Large intestine (tissue), 3 donors: ENCODE measurements at regions not wholly inside any gene's neighbourhood (a gene's known extent, or its start where the extent isn't known, plus 50 kb on each side); places are given as distances from the start of the nearest gene placed in this dataset.

Source experiments
- DNase-seq, 2 donors: peaks; one replicate each; pipeline versions ENCODE4 v3.0.0 to v3.0.0-alpha.2; 2013
- H3K27ac ChIP-seq: one replicate; pipeline ENCODE4 v1.5.1; 2013; ENCODE audit warnings: low read length
- H3K27me3 ChIP-seq: 2 replicates; pipeline ENCODE4 v1.6.1; 2013; ENCODE audit warnings: low read length; ENCODE audit not compliant: control insufficient read depth, insufficient read depth
- H3K36me3 ChIP-seq: 2 replicates; pipeline ENCODE4 v1.6.1; 2013; ENCODE audit warnings: low read length; ENCODE audit not compliant: control insufficient read depth, insufficient read depth
- H3K4me1 ChIP-seq: one replicate; pipeline ENCODE4 v1.6.1; 2013; ENCODE audit warnings: low read length; ENCODE audit not compliant: control insufficient read depth, insufficient read depth
- H3K4me3 ChIP-seq: one replicate; pipeline ENCODE4 v1.5.1; 2013; ENCODE audit warnings: low read length
- H3K9me3 ChIP-seq: one replicate; pipeline ENCODE4 v1.6.1; 2013; ENCODE audit warnings: mild to moderate bottlenecking, low read depth, low read length, moderate library complexity; ENCODE audit not compliant: control insufficient read depth
- WGBS: methylation state at CpG from one replicate; pipeline ENCODE4 v1.1.5; 2013; ENCODE audit warnings: low lambda C conversion rate; ENCODE audit not compliant: insufficient coverage; 5-methylcytosine and 5-hydroxymethylcytosine counted together

DNA sequence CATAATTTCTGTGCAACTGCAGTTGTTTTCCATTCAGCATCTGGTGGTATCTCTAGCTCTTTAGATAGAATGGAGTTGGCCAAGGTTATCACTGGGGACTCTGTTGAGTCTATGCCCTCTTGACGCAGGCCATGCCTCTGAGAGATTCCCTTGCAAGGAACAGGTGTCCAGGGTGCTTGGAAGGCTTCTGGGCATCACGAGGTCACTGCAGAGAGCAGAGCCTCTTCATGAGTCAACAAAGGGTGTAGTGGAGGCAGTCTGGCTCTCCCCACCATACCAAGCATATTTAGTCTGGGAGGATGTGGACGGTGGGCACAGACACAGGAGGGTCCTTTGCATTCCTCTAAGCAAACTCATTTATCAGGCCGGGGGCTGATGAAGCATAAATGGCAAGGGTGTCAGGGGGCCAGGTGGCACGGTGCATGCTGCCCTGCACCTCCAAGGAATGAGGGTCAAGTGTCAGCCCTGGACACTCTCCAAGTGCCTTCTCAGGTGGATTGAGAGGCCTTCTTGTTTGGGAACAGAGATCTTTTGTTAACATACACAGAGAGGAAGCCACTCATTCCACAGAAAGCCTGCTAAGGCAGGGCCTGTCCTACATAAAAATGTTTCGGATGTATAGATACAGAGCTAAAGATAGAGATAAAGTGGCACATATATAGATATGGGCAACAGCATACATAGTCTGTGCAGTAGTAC is 328.6 kb downstream of the INHBA start:
- no peak overlapping the region for H3K4me3 ChIP-seq
- no peak overlapping the region for H3K27ac ChIP-seq
- H3K9me3 ChIP-seq = no peaks in the 10 kb centered on the region
- no peaks in the 10 kb centered on the region for H3K36me3 ChIP-seq
- H3K4me1 ChIP-seq = no peaks in the 10 kb centered on the region
- DNase-seq = no peak
- no peaks in the 10 kb centered on the region for H3K27me3 ChIP-seq
- WGBS = no CpG with 5 or more reads among the region's 6 CpGs

DNA sequence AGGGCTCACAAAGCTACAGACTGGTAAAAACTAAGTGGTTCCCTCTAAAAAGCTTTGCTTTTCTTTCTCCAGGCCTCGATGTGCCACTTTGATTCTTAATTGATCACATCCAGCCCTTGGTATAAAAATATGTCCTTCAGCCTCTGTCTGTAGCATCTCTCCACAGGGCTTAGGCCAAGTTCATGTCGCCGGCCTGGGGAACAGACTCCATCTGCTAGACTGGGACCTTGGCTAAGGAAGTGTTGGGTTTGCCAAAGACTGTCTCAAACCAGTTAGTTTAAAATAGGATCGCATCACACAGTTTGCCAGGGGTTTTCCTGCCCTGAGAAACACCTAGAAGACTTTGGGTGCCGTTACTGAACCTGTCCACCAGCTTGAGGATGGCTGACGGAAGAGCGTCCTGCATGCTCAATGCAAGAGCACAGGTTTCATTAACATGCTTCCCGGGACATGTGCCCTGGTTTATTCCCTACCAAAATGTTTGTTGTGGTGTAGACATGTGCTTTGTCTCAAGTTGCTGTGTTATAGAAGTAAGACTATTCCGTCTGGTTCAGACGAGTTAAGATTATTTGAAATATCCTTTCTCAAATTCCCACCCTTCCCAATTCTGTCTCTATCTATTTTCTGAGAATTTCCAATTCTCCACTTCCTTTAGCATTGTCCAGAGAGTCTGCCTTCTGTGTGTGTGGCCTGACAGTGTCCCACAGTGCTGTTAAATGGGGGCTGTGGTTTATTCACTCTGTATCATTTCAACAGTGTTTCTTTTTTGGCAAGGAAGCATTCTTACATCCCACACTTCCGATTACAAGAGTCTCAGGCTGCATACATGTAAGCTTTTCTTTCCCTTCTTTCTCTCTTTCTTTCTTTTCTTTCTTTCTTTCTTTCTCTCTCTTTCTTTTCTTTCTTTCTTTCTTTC is 334.7 kb downstream of the INHBA start:
- no peak overlapping the region for H3K4me3 ChIP-seq
- H3K4me1 ChIP-seq = no peaks in the 10 kb centered on the region
- WGBS = 91% methylated on average over 3 of the region's 11 CpGs
- no peaks in the 10 kb centered on the region for H3K9me3 ChIP-seq
- H3K27ac ChIP-seq = no peak overlapping the region
- no peaks in the 10 kb centered on the region for H3K27me3 ChIP-seq
- peak; percentile 5 to 8 for DNase-seq
- H3K36me3 ChIP-seq = no peaks in the 10 kb centered on the region

DNA sequence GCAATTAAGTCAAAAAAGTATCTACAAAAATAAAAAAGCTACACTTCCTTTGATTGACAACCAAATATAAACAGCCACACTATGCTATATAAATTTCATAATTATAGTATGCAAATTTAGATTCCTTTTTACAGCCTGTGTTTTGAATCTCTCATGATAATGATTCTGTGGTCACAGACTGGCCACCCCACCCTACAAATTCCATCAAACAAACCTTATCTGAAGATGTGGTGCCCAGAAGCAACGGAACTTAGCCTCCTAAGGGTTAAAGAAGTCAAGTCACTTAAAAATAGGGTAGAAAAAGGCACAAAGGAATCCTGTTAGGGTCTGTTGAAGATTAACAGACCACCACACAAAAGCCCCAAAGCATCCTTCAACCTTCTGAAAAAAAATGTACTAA is 351.8 kb downstream of the INHBA start:
- H3K4me1 ChIP-seq = no peaks in the 10 kb centered on the region
- no CpG with 5 or more reads among the region's 1 CpG for WGBS
- no peak for DNase-seq
- no peaks in the 10 kb centered on the region for H3K9me3 ChIP-seq
- no peak overlapping the region for H3K27ac ChIP-seq
- no peaks in the 10 kb centered on the region for H3K27me3 ChIP-seq
- no peaks in the 10 kb centered on the region for H3K36me3 ChIP-seq
- H3K4me3 ChIP-seq = no peak overlapping the region

DNA sequence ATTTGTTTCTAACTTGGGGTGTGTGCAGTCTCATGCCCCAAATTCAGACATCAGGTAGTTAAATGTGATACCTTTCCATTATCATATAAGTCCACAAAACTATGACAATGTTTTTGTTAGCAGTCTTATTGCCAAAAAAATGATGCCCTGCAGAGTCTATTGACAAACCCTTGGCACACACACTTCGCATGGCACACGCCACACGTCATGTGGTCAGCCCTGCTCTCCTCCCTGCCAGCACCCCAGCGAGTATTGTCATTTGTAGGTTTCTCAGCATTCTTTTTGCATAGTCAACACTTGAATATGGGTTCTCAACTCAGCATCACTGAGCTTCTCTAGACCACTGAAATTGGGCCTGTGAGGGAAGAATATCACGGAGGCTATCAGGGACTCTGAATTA is 356.0 kb downstream of the INHBA start:
- Histone ChIP-seq H3K36me3 (no peaks in the 10 kb centered on the region), H3K27me3 (no peaks in the 10 kb centered on the region), H3K9me3 (no peaks in the 10 kb centered on the region), H3K27ac (no peak overlapping the region), H3K4me1 (no peaks in the 10 kb centered on the region), H3K4me3 (no peak overlapping the region)
- no peak for DNase-seq
- no CpG with 5 or more reads among the region's 5 CpGs for WGBS

DNA sequence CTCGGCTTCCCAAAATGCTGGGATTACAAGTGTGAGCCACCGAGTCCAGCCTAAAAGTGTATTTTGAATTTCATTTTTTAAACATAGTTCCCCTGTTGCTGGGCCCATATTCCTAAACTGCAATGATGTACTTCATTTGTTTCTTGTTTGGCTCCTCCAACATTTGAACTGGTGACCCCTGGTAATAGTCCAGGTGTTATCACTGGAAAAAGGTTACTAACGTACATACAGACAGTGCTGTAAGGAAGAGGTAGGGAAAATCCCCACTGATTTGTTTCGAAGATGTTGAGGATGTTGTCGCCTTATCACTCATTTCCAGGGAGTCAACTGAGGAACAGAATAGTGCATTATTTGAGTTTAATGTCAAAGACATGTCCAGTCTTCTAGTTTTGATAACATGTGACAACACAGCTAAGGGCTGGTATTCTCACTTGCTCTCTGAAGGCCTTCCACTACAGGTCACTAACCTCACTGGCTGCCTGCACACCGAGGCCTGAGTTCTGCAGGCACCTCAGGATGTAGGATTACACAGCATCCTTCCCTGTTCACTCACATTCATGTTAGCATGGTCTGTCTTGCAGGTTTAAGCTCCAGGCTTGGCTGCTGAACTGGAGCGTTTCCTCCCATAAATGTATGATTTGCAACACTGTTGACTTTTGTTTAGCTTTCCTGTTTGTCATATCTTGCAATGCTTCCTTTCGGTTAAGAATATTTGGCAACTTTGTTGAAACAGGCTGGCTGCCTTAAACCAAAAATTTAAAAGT is 362.8 kb downstream of the INHBA start:
- H3K4me1 ChIP-seq = no peaks in the 10 kb centered on the region
- no peak overlapping the region for H3K4me3 ChIP-seq
- DNase-seq = no peak
- no peak overlapping the region for H3K27ac ChIP-seq
- H3K27me3 ChIP-seq = no peaks in the 10 kb centered on the region
- H3K9me3 ChIP-seq = no peaks in the 10 kb centered on the region
- no CpG with 5 or more reads among the region's 8 CpGs for WGBS
- no peaks in the 10 kb centered on the region for H3K36me3 ChIP-seq

DNA sequence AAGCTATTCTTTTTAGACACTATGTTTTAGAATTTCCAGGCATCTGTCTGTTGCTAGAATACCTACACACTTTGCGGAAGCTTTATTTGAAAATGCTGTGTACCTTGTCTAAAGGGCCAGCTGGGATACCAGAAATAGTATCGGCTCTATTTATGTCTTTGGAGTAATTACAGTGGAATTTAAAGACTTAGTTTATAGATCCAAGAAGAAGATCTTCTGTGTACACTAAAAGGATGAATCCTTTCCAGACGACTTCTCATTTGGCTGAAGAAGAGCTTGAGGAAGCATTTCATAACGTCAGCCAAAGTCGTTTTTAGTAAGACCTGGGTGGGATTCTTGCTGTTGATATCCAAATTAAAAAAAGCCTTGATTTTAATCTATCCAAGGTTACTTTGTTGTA is 365.9 kb downstream of the INHBA start:
- Histone ChIP-seq H3K4me3 (no peak overlapping the region), H3K36me3 (no peaks in the 10 kb centered on the region), H3K27me3 (no peaks in the 10 kb centered on the region), H3K4me1 (no peaks in the 10 kb centered on the region), H3K27ac (no peak overlapping the region), H3K9me3 (no peaks in the 10 kb centered on the region)
- whole genome bisulfite sequencing = no CpG with 5 or more reads among the region's 5 CpGs
- DNase-seq = no peak

DNA sequence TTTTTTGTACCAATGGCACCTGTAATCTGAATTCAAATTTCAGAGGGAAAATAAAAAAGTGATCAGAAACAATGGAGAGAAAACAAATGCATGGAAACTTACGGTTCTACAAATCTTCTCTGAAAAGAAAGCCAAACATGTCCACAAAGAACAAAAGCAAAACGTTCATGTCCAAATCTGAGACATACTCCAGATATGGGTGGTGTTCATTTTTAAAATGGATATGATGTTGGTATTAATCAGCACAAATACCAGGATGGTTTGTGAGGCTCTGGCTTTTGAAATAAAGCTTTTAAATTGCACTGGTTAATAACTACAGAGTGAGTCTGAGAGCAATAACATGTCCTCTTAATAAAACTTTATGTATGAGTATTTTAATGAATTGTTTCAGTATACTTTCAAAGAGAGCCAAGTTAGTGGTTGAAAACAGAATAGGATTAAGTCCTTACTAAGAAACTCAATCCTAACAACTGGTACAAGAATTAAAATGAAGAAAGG is 366.4 kb downstream of the INHBA start:
- no peak overlapping the region for H3K4me3 ChIP-seq
- no peaks in the 10 kb centered on the region for H3K4me1 ChIP-seq
- H3K27ac ChIP-seq = no peak overlapping the region
- no peaks in the 10 kb centered on the region for H3K36me3 ChIP-seq
- no peaks in the 10 kb centered on the region for H3K27me3 ChIP-seq
- H3K9me3 ChIP-seq = no peaks in the 10 kb centered on the region
- 80% methylated on average over 1 of the region's 2 CpGs for WGBS
- DNase-seq = no peak

DNA sequence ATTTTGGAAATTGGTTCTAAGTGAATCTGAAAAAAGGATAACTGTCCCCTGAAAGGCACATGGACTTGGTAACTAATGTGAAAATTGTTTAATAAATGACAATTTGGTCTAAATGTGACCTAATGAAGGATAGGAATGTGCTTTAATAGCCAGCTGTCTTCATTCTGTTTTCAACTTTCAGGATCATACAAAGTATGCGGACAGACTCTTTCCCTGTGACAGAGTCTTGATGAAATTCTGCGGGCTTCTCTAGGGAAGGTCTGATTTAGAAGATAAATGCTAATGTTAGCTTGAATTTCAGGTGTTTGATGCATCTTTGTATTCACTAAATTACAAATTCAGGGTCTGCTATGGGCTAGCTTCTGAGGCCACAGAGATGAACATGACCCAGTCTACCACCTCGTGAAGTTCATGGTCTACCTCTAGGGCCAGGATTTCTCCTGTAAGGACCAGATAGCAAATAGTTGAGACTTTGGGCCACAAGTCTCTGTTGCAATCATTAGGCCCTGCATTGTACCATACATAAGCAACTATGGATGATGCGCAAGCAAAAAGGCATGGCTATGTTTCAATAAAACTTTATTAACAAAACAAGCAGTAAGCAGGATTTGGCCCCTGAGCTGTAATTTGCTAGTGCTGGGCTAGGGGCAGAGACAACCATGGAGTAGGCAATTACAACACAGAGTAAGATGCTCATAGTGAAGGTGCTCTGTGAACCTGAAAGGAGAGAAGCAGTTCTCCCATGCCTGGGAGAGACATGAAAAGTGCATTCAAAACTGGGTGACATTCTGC is 368.6 kb downstream of the INHBA start:
- 100% methylated on average over 1 of the region's 4 CpGs for WGBS
- DNase-seq = no peak
- H3K27ac ChIP-seq = no peak overlapping the region

DNA sequence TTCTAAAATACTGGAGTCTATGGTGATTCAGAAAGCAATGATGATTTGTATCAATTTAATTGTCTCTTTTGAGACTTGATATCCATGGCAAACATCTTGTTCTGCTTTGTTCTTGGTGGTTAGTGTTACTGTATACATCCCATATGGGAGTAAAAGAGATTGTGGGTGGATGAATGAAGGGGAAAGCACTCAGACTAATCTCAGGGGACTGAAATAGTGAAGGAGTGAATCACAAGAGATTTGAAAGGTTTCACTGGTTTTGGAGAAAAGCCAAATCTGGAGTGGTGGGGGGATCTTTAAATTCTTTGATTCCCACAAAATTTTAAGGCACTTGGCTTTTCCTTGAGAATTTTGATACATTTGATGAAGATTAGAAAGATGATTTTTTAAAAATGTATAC is 369.4 kb downstream of the INHBA start:
- no peaks in the 10 kb centered on the region for H3K4me1 ChIP-seq
- H3K27ac ChIP-seq = no peak overlapping the region
- H3K27me3 ChIP-seq = no peaks in the 10 kb centered on the region
- no peak overlapping the region for H3K4me3 ChIP-seq
- no peaks in the 10 kb centered on the region for H3K36me3 ChIP-seq
- no peaks in the 10 kb centered on the region for H3K9me3 ChIP-seq
- DNase-seq = no peak

More for the DNA sequence above, 368.6 kb downstream of the INHBA start:
- Histone ChIP-seq H3K27me3 (no peaks in the 10 kb centered on the region), H3K36me3 (no peaks in the 10 kb centered on the region), H3K9me3 (no peaks in the 10 kb centered on the region), H3K4me3 (no peak overlapping the region), H3K4me1 (no peaks in the 10 kb centered on the region)

DNA sequence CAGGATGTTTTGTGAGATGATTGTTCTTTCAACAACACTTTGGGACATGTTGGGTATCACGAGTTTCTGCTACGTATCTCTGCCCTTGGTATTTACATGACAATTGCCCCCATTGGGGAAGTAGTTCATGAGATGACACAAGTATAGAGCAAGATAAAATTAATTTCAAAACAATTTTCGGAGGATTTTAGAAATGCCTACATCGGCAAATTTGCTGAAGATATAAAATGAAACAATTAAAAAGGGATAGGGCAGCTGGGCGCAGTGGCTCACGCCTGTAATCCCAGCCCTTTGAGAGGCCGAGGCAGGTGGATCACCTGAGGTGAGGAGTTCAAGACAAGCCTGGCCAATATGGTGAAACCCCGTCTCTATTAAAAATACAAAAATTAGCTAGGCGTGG is 371.7 kb downstream of the INHBA start:
- H3K4me3 ChIP-seq = no peak overlapping the region
- no peak overlapping the region for H3K27ac ChIP-seq
- H3K36me3 ChIP-seq = no peaks in the 10 kb centered on the region
- no peaks in the 10 kb centered on the region for H3K27me3 ChIP-seq
- H3K9me3 ChIP-seq = no peaks in the 10 kb centered on the region
- WGBS = 100% methylated on average over 2 of the region's 9 CpGs
- H3K4me1 ChIP-seq = no peaks in the 10 kb centered on the region
- no peak for DNase-seq
